Right atrium auricular region (tissue), 2 donors: ENCODE measurements at regions not wholly inside any gene's neighbourhood (a gene's known extent, or its start where the extent isn't known, plus 50 kb on each side); places are given as distances from the start of the nearest gene placed in this dataset.

Experiments
- DNase-seq: peaks from one replicate; pipeline ENCODE4 v3.0.0-alpha.2; 2019; ENCODE audit warnings: low spot score
- H3K27ac ChIP-seq, 2 donors: fragments of 200-600 bp; sonication (generic); 1 replicate in 1 of 2; 2 replicates in 1 of 2; pipeline ENCODE4 v1.5.1; 2016 to 2019
- H3K27me3 ChIP-seq, 2 donors: fragments of 200-600 bp; sonication (generic); one replicate each; pipeline versions ENCODE4 v1.5.1 to v1.6.0; 2017 to 2019
- H3K36me3 ChIP-seq: fragments of 200-600 bp; sonication (generic); one replicate; pipeline ENCODE4 v1.5.1; 2016
- H3K4me1 ChIP-seq, 2 donors: fragments of 200-600 bp; sonication (generic); one replicate each; pipeline versions ENCODE4 v1.5.1 to v1.6.0; 2017 to 2019
- H3K4me3 ChIP-seq, 2 donors: fragments of 200-600 bp; sonication (generic); 1 replicate in 1 of 2; 2 replicates in 1 of 2; pipeline ENCODE4 v1.5.1; 2017 to 2019; ENCODE audit warnings: mild to moderate bottlenecking in 1 of 2, moderate library complexity in 1 of 2
- H3K9me3 ChIP-seq, 2 donors: fragments of 200-600 bp; sonication (generic); one replicate each; pipeline ENCODE4 v1.5.1; 2019
- TF ChIP-seq, protein P1 (sequence below), 2 donors: fragments of 200-600 bp; sonication (generic); IDR thresholded peaks; one replicate each; pipeline ENCODE4 v1.5.1; 2019; ENCODE audit warnings: antibody characterized with exemption in 2 of 2

DNA sequence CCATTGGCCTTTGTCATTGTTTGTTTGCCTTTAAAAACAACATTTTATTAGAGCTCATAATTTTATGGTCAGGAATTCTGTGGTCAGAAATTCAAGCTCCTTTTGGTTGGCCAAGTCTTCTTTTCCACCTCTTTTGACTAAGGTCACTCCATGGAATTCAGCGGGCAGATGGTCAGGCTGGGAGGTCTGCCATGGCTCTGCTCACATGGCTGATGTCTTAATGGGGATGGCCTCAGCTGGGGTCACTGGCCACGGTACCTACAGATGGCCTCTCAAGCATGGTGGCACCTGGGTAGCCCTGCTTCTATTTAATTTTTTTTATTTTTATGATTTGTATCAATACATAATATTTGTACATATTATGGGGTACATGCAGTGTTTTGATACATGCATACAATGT is 360.8 kb upstream of the MCTP2 start:
- H3K9me3 ChIP-seq: no peaks in the 10 kb centered on the region
- no peak overlapping the region for H3K27ac ChIP-seq
- H3K36me3 ChIP-seq: no peaks in the 10 kb centered on the region
- TF ChIP-seq, protein P1, sequence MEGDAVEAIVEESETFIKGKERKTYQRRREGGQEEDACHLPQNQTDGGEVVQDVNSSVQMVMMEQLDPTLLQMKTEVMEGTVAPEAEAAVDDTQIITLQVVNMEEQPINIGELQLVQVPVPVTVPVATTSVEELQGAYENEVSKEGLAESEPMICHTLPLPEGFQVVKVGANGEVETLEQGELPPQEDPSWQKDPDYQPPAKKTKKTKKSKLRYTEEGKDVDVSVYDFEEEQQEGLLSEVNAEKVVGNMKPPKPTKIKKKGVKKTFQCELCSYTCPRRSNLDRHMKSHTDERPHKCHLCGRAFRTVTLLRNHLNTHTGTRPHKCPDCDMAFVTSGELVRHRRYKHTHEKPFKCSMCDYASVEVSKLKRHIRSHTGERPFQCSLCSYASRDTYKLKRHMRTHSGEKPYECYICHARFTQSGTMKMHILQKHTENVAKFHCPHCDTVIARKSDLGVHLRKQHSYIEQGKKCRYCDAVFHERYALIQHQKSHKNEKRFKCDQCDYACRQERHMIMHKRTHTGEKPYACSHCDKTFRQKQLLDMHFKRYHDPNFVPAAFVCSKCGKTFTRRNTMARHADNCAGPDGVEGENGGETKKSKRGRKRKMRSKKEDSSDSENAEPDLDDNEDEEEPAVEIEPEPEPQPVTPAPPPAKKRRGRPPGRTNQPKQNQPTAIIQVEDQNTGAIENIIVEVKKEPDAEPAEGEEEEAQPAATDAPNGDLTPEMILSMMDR (IDR thresholded peaks at IDR 0.05): no peak
- no peak for DNase-seq
- H3K27me3 ChIP-seq: no peaks in the 10 kb centered on the region
- no peak overlapping the region for H3K4me3 ChIP-seq
- H3K4me1 ChIP-seq: no peaks in the 10 kb centered on the region

DNA sequence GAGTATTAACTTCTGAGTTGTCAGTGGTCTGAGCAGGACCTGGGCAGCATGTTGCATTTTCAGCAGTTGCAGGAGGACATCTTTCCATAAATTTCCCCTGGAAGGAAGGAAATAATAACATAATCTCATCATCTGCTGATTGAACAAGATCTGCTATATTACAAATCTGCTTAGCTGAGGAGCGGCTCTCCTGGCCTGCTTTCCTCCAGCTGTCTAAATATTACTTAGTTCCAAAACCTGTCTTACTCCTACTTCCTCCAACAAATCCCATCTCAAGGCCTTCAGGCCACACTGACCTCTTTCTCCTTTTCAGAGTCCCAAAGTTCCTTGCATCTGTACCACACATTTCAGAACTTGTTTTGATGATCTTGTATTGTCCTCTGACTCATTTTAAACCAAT is 364.4 kb upstream of the MCTP2 start:
- no peaks in the 10 kb centered on the region for H3K9me3 ChIP-seq
- DNase-seq: no peak
- TF ChIP-seq, protein P1 (IDR thresholded peaks at IDR 0.05): no peak
- no peaks in the 10 kb centered on the region for H3K27me3 ChIP-seq
- H3K4me1 ChIP-seq: no peaks in the 10 kb centered on the region
- H3K36me3 ChIP-seq: no peaks in the 10 kb centered on the region
- no peak overlapping the region for H3K4me3 ChIP-seq
- H3K27ac ChIP-seq: peak overlapping the region in 1 of 2 donors; percentile 1

DNA sequence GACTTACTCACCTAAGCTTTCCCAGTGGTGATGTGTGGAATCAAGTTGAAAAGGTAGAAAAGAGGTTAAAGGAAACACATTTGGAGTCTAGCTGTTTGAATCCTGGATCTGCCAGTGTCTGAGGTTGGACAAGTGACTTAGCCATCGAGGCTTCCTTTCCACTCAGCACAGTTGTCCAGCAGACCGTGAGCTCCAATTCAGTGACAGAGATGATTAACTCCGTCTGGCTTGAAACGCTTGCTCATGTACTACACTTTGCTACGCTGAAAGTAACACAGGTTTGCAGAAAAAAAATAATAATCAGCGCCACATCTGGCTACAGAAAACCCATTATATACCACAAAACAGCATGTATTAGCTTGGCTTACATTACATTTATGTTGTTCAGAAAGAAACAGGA is 364.9 kb upstream of the MCTP2 start:
- no peaks in the 10 kb centered on the region for H3K4me1 ChIP-seq
- H3K27me3 ChIP-seq: no peaks in the 10 kb centered on the region
- peak overlapping the region in 1 of 2 donors; percentile 1 for H3K27ac ChIP-seq
- no peaks in the 10 kb centered on the region for H3K9me3 ChIP-seq
- DNase-seq: no peak
- no peaks in the 10 kb centered on the region for H3K36me3 ChIP-seq
- H3K4me3 ChIP-seq: no peak overlapping the region
- TF ChIP-seq, protein P1 (IDR thresholded peaks at IDR 0.05): no peak

DNA sequence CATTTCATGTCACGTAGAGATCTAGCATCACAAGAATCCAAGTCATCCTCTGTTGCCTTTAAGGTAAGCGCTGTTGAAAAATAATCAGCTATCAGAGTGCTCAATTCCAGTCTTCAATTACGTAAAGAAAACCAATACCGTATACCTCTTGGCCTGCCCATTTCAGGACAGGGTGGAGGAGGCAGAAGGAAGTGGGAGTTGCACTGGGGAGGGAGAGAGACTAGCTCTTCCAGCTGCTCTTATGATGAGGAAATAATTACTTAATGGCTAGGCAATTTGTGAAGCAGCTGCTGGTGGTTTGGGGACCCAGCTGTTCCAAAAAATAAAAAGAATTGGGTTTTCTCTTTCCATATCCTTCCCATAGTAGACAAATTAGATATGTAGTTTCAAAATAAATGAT is 365.8 kb upstream of the MCTP2 start:
- peak overlapping the region in 1 of 2 donors; percentile 1 for H3K27ac ChIP-seq
- DNase-seq: no peak

DNA sequence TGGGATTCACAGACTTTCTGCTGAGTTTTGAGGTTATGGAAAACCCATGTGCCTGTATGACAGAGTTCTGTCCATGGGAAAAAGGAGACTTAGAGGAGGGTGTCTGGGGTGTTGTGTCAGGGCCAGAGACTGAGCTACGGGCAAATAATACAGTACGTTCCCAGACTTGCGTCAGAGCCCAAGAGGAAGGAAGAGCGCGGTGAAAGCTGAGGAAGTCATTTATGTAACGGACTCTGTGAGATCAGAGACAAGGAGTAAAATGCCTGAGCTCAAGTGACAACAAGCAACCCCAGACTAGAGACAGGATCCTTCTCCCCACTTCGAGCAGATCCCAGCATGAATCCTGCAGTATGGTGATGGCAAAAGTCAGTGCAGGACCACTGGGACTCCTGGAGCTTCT is 368.6 kb upstream of the MCTP2 start:
- H3K27me3 ChIP-seq: no peaks in the 10 kb centered on the region
- no peaks in the 10 kb centered on the region for H3K36me3 ChIP-seq
- H3K27ac ChIP-seq: no peak overlapping the region
- no peak overlapping the region for H3K4me3 ChIP-seq
- peak; percentile 62 for DNase-seq
- H3K9me3 ChIP-seq: no peaks in the 10 kb centered on the region
- TF ChIP-seq, protein P1 (IDR thresholded peaks at IDR 0.05): no peak
- H3K4me1 ChIP-seq: no peaks in the 10 kb centered on the region

More for the DNA sequence above, 365.8 kb upstream of the MCTP2 start:
- Histone ChIP-seq H3K4me1 (no peaks in the 10 kb centered on the region), H3K36me3 (no peaks in the 10 kb centered on the region), H3K27me3 (no peaks in the 10 kb centered on the region), H3K9me3 (no peaks in the 10 kb centered on the region), H3K4me3 (no peak overlapping the region)
- TF ChIP-seq, protein P1 (IDR thresholded peaks at IDR 0.05): no peak

DNA sequence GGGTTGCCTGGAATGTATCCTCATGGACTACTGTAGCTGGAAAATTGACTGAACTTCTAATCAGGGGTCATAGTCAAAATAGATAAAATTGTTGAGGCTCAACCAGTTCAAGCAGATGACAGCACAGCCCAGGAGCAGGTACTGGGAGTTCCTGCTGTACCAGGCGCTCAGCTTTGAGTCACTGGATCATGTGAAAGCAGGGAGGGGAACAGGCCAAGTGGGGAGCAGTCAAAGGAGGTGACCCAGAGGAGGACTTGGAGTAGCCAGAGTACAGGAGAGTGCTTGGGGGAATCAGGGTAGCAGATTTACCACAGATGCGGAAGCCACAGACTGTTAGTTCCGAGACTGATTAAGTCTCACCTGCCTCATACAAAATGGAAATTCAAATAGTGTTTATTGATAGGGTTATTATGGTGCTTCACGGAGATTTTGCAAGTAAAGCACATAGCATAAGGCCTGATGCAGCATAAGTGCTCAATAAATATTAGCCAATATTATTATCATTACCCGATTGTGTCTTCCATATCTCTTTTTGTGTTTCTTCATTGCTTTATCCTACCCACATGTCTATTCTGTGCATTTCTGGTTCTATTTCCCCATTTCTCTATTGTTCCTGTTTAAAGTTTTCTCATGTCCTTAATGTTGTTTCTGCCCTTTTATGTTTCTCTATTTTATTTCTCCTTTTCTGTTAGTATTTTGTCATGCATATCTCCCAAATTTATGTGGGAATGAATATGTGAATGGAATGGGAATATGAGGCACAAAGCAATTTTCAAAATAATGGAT is 369.2 kb upstream of the MCTP2 start:
- H3K27ac ChIP-seq: peak overlapping the region in 1 of 2 donors; percentile 13
- no peaks in the 10 kb centered on the region for H3K36me3 ChIP-seq
- H3K4me1 ChIP-seq: no peaks in the 10 kb centered on the region
- H3K9me3 ChIP-seq: no peaks in the 10 kb centered on the region
- no peak for DNase-seq
- TF ChIP-seq, protein P1 (IDR thresholded peaks at IDR 0.05): no peak
- H3K27me3 ChIP-seq: no peaks in the 10 kb centered on the region
- H3K4me3 ChIP-seq: no peak overlapping the region
